Kidney (tissue), 13 donors: ENCODE measurements at regions not wholly inside any gene's neighbourhood (a gene's known extent, or its start where the extent isn't known, plus 50 kb on each side); places are given as distances from the start of the nearest gene placed in this dataset.

Source experiments
- DNase-seq, 5 donors: peaks; one replicate each; pipeline ENCODE4 v3.0.0-alpha.2; 2013 to 2020
- FAIRE-seq: peaks from 2 replicates; lab custom pipeline; 2012; peaks lifted over from hg19 to GRCh38; lab: Jason Lieb, UNC
- H3K27ac ChIP-seq, 2 donors: one replicate each; pipeline ENCODE4 v1.7.0; 2013; ENCODE audit warnings: low read depth in 2 of 2, low read length in 2 of 2, inconsistent platforms in 1 of 2
- H3K27me3 ChIP-seq: one replicate; pipeline ENCODE4 v1.7.1; 2013; ENCODE audit warnings: low read length, inconsistent platforms; ENCODE audit not compliant: control insufficient read depth, insufficient read depth
- H3K36me3 ChIP-seq, 3 donors: one replicate each; pipeline versions ENCODE4 v1.7.0 to v1.7.1; 2013; ENCODE audit warnings: low read length in 3 of 3, control low read depth in 1 of 3, inconsistent platforms in 1 of 3; ENCODE audit not compliant: insufficient read depth in 3 of 3, control insufficient read depth in 2 of 3
- H3K4me1 ChIP-seq, 3 donors: one replicate each; pipeline versions ENCODE4 v1.7.0 to v1.7.1; 2013; ENCODE audit warnings: low read length in 3 of 3, inconsistent platforms in 1 of 3, low read depth in 1 of 3; ENCODE audit not compliant: control insufficient read depth in 2 of 3, insufficient read depth in 2 of 3
- H3K4me3 ChIP-seq, 3 donors: one replicate each; pipeline versions ENCODE4 v1.7.0 to v1.8.1; 2013; ENCODE audit warnings: low read length in 3 of 3, control low read depth in 1 of 3, inconsistent platforms in 1 of 3
- H3K9ac ChIP-seq, 3 donors: one replicate each; pipeline versions ENCODE4 v1.7.0 to v1.7.1; 2013; ENCODE audit warnings: low read length in 3 of 3, control low read depth in 1 of 3, inconsistent platforms in 1 of 3
- H3K9me3 ChIP-seq, 3 donors: one replicate each; pipeline versions ENCODE4 v1.7.0 to v1.7.1; 2013; ENCODE audit warnings: low read length in 3 of 3, control low read depth in 1 of 3, inconsistent platforms in 1 of 3; ENCODE audit not compliant: control insufficient read depth in 2 of 3, insufficient read depth in 1 of 3
- intact Hi-C: fragments of 100-400 bp; cut with DNase I; formaldehyde crosslinking; loops from one replicate; pipeline ENCODE4 v1.11.1; 2022
- TF ChIP-seq, protein P1 (sequence below): IDR thresholded peaks from 3 replicates; pipeline ENCODE4 v1.5.1; 2012; ENCODE audit warnings: mild to moderate bottlenecking, moderate library complexity, borderline replicate concordance; ENCODE audit not compliant: insufficient read depth; ENCODE audit errors: extremely low read depth
- donor health status: control.
- donor health status: control.
- donor health status: control.
- donor health status: control.
- donor health status: control.
- donor health status: DM: yes; HTN: yes; CAD: no.
- donor health status: Normal renal cell carcinoma (clear cell type).

DNA sequence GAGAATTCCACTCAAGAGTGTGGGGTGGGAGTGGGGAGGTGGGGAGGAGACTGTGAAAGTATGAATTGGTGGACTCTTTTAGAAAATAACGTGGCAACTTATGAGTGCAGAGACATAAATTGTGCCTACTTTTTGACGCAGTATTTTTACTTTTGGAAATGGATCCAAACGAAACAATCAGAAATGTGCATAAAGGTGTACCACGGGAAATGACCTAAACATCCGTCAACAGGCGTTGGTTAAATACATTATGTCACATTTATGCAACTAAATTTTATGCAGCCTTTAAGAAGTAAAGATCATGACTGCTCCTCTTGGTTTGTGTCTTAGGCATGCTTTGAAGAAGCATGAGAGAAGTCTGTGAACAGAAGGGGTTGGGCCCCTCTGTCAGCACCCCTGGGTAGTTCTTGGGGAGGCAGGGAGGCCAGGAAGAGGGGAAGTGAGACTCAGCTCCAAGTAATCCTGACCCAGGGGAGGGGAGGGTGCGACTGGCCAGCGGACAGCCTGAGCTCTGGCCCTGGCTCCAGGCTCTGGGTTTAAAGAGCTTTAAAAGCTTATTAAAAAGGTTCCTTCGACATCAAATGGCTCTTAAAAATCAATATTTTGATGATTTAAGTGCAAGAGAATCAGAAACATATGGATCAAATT is 126.4 kb upstream of the HAAO start:
- TF ChIP-seq, protein P1, sequence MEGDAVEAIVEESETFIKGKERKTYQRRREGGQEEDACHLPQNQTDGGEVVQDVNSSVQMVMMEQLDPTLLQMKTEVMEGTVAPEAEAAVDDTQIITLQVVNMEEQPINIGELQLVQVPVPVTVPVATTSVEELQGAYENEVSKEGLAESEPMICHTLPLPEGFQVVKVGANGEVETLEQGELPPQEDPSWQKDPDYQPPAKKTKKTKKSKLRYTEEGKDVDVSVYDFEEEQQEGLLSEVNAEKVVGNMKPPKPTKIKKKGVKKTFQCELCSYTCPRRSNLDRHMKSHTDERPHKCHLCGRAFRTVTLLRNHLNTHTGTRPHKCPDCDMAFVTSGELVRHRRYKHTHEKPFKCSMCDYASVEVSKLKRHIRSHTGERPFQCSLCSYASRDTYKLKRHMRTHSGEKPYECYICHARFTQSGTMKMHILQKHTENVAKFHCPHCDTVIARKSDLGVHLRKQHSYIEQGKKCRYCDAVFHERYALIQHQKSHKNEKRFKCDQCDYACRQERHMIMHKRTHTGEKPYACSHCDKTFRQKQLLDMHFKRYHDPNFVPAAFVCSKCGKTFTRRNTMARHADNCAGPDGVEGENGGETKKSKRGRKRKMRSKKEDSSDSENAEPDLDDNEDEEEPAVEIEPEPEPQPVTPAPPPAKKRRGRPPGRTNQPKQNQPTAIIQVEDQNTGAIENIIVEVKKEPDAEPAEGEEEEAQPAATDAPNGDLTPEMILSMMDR, result no peak
- no peaks in the 10 kb centered on the region for H3K9me3 ChIP-seq
- FAIRE-seq (no peak), DNase-seq (peak in 1 of 5 donors; percentile 17)
- H3K4me3 ChIP-seq, result no peak overlapping the region
- H3K36me3 ChIP-seq, result no peaks in the 10 kb centered on the region
- H3K9ac ChIP-seq, result no peak overlapping the region
- H3K4me1 ChIP-seq, result peaks cover 7 to 33% (median 22%) of the 10 kb centered on the region in 3 donors
- H3K27me3 ChIP-seq, result no peaks in the 10 kb centered on the region
- intact Hi-C loops, result no loop called here
- H3K27ac ChIP-seq, result no peak overlapping the region

DNA sequence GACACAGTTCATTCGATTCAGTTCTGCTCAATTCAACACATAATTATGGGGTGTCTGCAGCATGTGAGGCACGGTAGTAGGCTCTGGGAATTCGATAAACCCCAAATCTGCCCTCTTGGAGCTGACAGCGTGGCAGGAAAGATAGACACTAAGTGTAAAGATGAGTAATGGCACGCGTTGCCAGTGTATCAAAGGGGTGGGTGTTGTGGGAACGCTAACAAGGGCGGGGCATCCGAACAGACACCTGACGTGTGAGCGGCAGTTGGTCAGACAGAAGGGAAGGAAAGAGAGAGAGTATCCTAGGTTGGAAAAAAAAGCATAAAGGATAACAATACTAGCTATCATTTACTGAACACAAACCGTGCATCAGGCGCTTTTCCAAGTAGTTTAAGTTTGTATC is 125.7 kb upstream of the HAAO start:
- Histone ChIP-seq H3K4me1 (peaks cover 4 to 25% (median 15%) of the 10 kb centered on the region in 3 donors), H3K9ac (no peak overlapping the region), H3K9me3 (no peaks in the 10 kb centered on the region), H3K27ac (peak overlapping the region; percentile 2 to 79), H3K4me3 (no peak overlapping the region), H3K27me3 (no peaks in the 10 kb centered on the region), H3K36me3 (no peaks in the 10 kb centered on the region)
- intact Hi-C loops, result no loop called here
- peak in 1 of 5 donors; percentile 38 for DNase-seq
- TF ChIP-seq, protein P1, result no peak
- no peak for FAIRE-seq

DNA sequence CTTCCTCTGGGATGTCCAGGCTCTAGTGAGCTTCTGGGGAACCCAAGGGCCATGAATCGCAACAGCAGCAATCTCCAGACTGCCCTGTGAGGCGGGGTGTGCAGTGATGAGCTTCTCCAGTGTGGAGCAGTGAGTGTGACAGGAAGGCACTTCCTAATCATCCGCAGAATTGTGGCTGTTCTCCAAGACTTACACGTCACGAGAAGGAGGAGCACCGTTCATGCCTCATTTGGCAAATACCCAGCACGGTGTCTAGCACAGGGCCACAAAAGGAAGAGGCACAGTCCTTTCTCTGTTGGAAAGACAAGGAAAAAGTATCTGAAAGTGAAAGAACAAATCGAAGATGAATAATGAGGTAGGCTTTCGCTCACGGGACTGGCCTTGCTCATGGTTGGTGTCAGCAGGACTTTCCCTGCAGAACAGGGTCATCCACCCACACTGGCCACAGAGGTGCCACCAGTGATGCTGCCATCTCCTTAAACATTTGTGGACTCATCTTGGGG is 125.1 kb upstream of the HAAO start:
- Histone ChIP-seq H3K4me3 (no peak overlapping the region), H3K4me1 (peaks cover 0 to 20% (median 9%) of the 10 kb centered on the region in 3 donors), H3K27ac (peak overlapping the region; percentile 28 to 79), H3K9ac (peak overlapping the region in 1 of 3 donors; percentile 15), H3K36me3 (no peaks in the 10 kb centered on the region), H3K9me3 (no peaks in the 10 kb centered on the region), H3K27me3 (no peaks in the 10 kb centered on the region)
- FAIRE-seq (no peak), DNase-seq (peak in 4 of 5 donors; percentile 36 to 88 (median 66))
- TF ChIP-seq, protein P1, result no peak
- intact Hi-C loops, result no loop called here
